NCI-H1436 (cell line): ENCODE measurements at regions not wholly inside any gene's neighbourhood (a gene's known extent, or its start where the extent isn't known, plus 50 kb on each side); places are given as distances from the start of the nearest gene placed in this dataset.
"Not testable (repeated sequence)": the region's sequence is repeated elsewhere in the genome, so short reads cannot be mapped to it uniquely, and the experiment has no call there.

Source experiments
- DNase-seq: peaks from one replicate; lab custom pipeline; 2025; lab: John Stamatoyannopoulos, UW

DNA sequence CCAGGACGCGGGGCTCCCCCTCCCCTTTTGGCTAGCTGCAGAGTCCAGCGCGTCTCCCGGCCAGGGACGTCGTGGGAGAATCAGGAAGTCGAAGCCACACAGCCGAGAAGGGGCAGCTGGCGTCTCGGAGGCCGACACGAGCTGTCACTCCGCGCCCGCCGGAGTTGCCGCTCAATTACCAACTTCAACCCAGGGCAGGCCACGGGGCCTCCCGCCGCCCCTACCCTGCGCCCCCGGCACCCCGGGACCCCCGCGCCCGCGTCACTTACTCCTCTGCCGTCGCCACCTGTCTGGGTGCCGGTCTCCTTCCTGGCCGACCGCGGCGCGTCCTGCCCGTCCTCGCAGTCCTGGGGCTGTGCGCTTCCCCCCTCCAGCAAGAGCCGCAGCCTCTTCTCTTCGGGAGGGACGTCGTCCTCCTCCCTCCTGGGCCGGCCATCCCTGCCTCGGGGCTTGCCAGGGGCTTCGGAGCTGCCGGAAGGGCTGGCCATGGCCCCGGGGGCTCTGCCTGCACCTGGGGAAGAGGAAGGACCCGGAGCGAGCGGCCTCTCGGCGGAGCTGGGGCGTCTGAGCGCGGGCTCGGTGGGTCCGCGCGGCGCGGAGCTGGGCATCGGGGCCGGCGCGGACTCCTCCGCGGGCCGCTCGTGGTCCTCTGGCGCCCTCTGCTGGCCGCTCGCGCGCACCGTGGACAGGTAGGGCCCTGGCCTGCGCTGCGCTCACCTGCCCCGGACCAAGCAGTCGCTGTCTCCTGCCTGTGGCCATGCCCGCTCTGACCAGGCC, 65.6 kb upstream of the CLEC6A start:
- DNase-seq = peak; percentile 21

GRCh38 chr12:8396225-8397071, 59.3 kb upstream of the CLEC6A start:
- DNase-seq = peak; percentile 14

- DNase-seq = not testable (repeated sequence)
These were observed 58.4 kb upstream of the CLEC6A start for GRCh38 chr12:8397378-8397777.

DNA sequence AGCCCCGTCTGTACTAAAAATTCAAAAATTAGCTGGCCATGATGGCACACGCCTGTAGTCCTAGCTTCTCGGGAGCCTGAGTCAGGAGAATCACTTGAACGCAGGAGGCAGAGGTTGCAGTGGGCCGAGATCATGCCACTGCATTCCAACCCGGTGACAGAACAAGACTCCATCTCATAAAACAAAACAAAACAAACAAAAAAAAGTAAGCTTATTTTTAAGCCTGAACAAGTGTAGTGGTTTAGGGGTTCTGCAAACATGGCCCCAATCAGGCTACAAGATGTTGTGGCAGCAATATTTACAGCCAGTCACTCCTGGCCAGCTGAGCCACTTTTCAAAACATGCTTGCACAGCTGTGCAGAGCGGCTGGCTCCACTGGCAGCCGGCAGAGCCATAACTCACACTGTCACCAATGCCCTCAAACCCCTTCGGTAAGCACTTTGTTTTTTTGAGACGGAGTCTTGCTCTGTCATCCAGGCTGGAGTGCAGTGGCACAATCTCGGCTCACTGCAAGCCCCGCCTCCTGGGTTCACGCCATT, 56.2 kb upstream of the CLEC6A start:
- not testable (repeated sequence) for DNase-seq

DNA sequence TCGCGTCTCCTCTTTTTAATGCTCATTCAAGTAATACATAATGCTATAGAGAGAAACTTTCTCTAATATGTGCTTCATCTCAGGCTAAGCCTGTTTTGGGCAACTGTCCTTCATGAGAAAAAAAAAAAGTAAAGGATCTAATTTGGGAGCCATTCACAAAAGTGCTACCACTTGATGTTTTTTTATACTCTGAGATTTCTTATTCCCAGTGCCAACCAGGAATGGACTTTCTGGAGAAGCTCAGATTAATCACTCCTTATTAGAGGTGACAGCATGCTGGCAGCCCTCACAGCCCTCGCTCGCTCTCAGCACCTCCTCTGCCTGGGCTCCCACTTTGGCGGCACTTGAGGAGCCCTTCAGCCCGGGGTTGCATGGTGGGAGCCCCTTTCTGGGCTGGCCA, 51.9 kb upstream of the CLEC6A start:
- DNase-seq = not testable (repeated sequence)

DNA sequence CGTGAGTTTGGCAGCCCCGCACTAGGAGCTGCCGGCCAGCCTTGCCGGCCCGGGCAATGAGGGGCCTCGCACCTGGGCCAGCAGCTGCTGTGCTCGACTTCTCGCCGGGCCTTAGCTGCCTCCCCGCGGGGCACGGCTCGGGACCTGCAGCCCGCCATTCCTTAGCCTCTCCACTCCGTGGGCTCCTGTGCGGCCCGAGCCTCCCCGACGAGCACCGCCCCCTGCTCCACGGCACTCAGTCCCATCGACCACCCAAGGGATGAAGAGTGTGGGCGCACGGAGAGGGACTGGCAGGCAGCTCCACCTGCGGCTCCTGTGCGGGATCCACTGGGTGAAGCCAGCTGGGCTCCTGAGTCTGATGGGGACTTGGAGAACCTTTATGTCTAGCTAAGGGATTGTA, 51.4 kb upstream of the CLEC6A start:
- DNase-seq = not testable (repeated sequence)
